Upper lobe of left lung (tissue), 4 donors: ENCODE measurements at regions not wholly inside any gene's neighbourhood (a gene's known extent, or its start where the extent isn't known, plus 50 kb on each side); places are given as distances from the start of the nearest gene placed in this dataset.

Experiments
- CTCF ChIP-seq, 6 experiments: fragments of 450-650 bp in 4 of 6; fragments of 200-600 bp in 2 of 6; sonication (generic) in 2 of 6; IDR thresholded peaks; one replicate each; pipeline ENCODE4 v1.5.1; 2016 to 2019; ENCODE audit warnings: antibody characterized with exemption in 6 of 6
- POLR2A ChIP-seq, 4 donors: fragments of 450-650 bp; IDR thresholded peaks; one replicate each; pipeline ENCODE4 v1.5.1; 2016 to 2017; ENCODE audit warnings: antibody characterized with exemption in 4 of 4, mild to moderate bottlenecking in 2 of 4

GRCh38 chr4:45316257-45316656, 589.9 kb upstream of the GNPDA2 start:
- TF ChIP-seq CTCF (IDR thresholded peaks at IDR 0.05) (no peak), POLR2A (IDR thresholded peaks at IDR 0.05) (no peak)
